GM21737 (cell line): ENCODE measurements at regions not wholly inside any gene's neighbourhood (a gene's known extent, or its start where the extent isn't known, plus 50 kb on each side); places are given as distances from the start of the nearest gene placed in this dataset.

Source experiments
- ATAC-seq: cut with Tn5 transposase; IDR thresholded peaks from one replicate; pipeline ENCODE4 v1.9.1; 2021; ENCODE audit warnings: mild to moderate bottlenecking, moderate library complexity; ENCODE audit not compliant: unreplicated experiment

DNA sequence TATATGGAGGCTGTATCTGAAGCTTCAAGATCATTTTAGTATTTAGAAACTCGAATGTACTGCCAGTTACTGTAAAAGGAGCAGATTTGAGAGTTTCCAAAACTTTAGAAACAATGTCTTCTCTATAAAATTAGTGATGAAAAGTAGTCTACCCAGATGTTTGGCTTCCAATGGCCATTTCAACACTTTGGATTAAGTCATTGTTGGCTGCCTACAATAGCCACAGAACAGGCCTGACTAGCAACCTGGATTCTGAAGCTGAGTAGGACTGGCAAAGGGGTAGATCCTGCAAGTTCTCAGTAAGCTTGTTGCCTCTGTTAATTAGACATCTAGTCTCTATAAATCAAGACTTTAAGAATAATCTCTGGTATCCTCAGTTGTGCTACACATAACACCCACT, 239.0 kb upstream of the KCNMB2 start:
- ATAC-seq, result no peak

DNA sequence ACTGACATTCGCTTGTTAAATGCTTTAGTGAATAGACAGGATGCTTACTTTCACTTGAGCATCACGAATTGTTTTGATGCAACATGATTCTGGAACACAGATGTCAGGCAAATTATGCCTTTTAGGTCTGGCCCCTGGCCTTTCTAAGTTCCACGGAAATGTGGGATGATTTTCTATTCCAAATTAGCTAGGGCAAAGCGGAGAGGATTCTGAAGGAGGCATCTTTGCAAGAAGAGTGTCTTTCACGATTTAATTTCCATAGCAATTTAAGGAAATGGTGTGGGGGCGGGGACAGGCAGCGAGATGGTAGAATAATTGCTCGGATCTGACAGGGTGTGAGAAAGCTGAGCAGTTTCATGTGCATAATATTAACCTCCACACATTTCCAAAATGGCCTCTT, 238.5 kb upstream of the KCNMB2 start:
- ATAC-seq, result no peak

DNA sequence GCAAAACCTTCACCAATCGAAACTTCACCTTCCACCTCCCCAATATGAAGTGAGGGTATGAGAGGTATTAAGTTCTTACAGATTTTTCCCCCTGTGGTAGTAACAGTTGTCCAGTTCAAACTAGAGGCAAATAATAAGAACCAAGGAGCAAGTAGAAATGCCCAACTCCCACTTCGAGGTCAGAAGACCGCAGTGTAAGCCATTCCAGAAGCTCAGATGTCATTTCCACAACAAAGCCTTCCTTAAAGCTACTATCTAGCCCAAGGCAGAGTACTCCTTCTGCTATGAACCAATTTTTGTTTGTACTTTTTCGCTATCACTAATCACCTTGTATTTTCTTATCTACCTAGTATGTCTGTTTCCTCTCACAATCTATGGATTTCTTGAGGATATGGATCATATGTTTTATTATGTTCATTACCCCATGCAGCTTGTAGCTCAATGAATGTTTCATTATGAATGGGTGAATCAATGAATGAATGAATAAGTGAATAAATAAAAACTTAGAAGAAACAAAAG, 235.7 kb upstream of the KCNMB2 start:
- no peak for ATAC-seq

DNA sequence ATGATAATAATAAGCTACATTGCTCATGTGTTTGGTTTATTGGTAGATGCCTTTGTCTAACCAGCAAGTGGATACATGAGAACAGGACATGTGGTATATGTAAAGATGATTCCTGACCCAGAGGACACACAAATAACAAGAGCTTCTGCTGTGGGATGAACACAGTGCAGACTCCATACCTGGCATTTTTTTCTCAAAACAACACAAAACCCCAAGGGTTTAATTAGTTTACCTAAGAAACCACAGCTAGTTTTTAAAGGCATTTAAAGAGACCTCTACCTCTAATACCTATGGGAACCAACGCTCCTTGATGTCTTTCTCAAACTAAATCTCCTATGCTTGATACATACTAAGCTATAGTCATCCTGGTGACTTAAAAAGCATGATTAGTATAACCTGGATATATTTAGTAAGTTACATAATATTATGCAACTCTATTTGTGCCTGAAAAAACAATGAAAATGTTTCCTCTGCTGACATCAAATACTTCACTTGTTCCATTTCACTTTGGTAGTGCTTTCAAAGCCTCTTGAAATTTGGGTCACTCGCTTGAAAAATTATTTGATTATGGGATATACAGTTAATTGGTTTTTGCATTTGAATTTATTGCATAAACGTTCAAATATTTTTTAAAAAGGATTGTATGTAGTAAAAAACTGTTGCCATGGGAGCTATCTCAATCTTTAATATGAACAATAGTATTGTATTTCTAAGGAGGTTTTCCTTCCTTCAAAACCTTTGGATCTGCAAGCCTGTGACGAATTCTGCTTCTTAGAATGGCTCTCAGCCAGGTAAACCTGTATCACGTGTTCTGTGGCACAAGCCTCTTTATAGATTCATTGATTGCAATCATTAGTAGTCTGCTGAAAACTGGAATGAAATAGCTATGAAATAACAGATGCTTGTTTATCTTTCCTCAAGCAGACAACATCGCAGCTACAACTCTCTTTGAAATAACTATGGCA, 233.0 kb upstream of the KCNMB2 start:
- ATAC-seq, result no peak

DNA sequence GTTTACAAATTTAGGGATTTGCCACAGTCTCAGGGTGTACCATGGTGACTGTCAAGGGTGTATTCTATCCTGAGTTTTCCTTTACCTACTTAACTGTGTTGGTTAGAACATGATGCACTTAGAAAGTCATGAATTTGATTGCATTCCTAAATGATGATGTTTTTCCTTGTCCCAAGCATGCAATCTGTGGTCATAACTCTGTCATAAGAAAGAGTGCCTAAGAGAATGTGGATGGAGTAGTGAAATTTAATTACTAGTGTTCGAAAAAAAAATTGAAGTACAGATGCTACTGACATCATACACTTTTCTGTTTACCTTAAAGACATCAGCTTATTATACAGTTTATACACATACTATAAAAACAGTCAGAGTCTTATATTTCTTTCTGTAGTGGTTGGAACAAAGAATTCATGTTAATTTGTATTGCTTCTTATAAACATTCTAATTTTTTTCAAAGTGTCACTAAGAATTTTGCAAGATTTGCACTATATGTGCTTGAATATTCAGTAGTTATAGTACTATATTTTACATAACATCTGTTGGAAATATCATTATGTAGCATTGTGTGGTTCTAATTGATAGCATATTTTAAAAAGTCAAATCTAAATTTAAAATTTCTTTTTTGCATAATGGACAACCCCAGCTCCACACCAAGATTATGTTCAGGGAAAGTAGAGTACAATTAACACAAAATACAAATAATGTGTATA, 231.3 kb upstream of the KCNMB2 start:
- no peak for ATAC-seq

DNA sequence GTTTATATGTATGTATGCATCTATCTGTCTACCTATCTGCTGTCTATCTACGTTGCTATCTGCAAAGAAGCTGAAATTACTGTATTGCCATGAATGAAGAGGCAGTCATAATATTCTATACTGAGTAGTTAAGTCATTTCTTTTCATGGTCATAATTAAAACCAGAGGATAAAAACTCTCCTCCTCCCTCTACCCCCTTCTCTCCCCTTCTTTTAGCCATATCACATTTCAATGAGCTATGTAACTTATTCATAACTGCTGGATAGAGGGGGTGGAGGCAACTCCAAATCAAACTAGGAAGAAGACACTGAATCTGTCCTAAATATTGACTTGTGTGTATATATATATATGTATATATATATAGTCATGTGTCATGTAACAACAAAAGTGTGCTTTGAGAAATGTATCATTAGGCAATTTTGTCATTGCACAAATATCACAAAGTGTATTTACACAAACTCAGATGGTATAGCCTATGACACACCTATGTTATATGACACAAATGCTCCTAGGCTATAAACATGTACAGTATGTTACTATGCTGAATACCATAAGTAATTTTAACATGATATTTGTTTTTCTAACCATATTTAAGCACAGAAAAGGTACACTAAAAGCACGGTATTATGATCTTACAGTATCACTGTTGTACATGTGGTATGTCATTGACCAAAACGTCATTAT, 229.7 kb upstream of the KCNMB2 start:
- no peak for ATAC-seq

DNA sequence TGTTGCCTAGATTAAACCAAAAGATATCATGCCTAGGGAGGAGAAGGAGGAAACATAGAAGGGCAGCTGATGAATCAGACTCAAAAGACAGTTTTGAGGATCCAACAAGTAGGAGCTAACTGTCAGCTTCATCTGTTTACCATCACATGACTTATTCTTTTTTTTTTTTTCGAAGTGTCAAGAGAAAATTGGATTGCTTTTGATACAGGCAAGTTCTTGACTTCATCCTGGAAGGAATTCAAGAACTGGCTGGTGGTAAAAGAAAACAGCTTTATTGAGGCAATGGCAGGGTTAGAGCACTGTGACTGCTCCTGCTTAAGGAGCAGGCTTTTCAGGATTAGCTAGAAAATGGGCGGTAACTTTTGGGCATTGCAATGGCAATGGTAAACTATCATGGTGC, 227.5 kb upstream of the KCNMB2 start:
- no peak for ATAC-seq

DNA sequence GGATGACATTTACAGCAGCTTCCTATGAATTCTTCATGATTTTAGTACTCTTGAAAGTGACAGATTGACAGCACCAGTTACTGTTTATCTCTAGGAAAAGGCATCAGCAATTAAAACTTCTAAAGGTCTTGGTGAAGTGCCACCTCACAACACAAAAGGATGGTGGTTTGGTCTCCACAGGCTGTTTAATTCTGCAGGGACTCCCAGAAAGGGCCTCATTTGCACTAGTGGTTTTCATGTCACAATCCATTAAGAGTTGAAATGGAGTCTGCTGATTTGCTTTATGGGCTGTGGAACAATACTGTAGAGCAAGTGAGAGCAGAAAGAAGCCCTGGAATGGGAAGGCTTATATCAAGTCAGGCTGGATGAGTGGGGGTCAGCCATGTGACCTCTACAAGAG, 225.3 kb upstream of the KCNMB2 start:
- ATAC-seq, result no peak

DNA sequence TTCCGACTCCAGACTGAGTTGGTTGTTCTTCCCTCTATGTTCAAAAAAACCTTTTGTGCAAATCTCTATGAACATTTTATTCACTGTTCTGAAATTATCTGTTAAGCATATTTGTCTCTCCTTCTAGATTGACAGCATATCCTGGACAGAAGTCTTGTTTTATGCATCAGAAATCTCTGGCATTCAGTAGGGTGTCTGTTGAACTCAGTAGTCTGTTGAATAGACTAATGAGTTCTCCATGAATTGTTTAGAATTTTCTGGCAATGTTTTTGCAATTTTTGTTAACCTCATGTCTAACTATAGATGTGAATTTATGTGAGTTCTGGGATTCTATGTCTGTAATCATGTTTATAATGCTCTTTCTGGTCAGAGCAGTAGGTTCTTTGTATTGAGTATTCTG, 222.5 kb upstream of the KCNMB2 start:
- ATAC-seq, result no peak

DNA sequence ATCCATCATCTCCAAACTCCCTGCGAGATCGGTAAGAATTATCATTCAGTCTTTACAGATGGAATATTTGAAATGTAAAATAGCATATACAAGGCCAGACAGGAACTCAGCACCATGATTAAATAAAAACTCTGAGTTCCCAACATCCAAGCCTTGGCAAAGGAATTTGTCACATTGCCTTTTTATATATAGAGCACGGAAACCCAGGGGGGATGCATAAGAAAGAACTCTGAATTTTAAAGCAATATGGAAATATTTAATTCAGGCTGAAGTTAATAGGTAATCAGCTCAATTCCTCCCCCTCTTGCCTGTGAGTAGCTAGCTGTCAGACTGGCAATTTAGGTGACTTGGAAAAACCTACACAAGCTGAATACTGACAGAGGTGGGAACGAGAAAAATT, 217.9 kb upstream of the KCNMB2 start:
- ATAC-seq, result no peak

DNA sequence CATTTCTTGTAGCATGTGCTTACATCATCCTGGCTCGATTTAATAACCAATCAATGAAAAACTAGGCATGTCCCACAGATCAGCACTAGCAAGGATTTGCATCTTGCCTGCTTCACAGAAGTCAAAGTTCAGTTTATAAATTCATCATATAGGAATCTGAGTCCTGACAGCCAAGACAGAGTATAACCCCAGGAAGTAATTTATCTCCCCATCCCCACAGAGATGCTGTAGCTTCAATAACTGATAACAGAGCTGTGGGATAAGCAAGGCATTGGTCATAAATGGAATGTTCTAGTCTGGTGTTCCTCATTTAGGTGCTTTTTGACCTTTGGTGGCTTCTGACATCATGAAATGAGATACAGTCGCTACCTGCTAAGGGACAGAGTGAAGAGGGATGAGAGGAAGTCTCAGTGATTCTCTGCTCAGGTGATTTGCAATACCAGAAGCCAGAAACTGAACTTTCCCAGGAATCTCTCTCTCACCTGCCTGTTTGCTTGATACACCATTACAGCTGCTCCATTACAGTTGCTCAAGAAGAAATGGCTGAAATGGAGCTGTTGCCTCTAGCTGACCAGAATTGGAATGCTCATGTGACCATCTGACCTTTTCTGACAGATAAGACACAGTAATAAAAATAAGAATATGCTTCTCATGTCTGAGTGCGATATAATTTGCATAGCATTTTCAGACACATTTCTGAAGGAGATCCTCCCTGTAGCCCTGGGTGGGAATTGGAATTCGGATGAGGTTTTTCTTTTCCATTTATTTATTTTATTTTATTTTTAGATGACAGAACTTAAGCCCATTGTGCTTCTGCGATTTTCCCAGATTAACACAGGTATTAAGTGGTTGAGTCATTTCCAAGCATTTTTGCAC, 217.1 kb upstream of the KCNMB2 start:
- ATAC-seq, result no peak

DNA sequence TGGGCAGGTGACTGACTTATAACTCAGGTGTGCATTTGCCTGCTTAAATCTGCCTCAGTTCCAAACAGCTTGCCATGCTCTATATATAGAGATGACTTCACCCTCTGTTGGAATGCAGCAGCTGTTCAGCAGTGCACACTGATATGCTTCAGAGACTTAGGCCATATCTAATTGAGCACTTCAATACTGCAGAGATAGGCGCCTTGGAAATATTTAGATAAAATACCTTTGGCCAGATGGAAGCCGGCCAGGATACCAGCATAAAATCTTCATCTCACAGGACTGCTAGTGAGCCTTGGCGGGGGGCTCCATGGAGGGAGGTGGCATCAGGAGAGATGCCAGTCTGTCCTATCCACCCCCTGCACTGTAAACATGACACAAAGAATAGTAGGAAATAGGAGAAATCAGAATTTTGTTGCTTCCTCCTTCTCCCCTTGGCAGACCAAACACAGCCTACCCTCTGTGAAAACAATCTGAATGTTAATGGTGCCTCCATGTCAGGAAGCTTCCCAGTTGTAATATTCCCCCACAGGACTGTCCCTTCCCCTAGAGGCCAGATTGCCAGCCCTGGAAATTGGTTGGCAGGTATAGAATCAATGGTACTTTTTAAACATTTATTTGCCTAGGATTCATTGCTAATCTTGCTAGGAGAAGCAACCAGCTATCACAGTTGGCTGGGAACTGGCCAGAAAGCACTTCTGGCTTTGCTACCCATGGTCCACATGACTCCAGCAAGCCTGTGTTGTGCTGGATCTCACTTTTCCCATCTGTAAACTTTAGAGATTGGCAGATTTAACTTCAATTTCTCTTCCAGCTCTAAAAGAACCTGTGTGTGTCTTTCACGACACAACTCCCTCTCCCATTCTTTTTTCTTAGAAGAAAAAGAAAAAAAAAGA, 215.5 kb upstream of the KCNMB2 start:
- no peak for ATAC-seq

DNA sequence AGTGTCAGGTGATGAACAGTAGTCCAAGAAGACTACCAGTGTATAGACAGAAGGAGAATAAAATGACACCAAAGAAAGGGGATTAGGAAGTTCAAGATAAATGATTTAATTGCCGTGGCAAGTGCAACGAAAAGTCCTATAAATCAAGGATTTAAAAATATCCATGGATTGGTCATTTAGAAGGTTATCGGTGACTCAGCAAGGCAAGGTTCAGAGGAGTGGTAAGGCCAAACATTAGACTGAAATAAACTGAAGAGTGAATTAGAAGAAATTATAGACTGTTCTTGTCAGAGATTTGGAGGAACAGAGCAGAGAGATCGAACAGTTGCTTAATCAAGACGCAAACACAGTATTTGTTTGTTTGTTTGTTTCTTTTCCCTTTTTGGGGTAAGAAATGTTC, 211.9 kb upstream of the KCNMB2 start:
- no peak for ATAC-seq

DNA sequence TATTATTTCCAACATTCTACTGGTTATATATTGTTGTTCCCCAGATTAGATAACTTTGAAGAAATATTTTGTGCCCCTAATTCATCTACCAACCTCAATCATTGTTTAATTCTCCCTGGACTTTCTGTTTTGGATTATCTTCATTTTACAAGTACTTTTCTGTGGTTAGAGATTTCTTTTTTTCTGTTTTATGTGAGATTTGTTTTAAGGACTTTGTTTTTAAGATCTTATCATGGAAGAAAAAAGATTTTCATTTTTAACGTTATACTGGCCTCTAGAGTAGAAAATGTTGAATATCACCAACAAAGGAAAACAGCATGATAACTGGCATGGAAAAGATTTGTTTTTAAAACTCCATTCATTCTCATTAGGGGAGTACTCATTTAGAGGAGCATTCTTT, 210.9 kb upstream of the KCNMB2 start:
- no peak for ATAC-seq

DNA sequence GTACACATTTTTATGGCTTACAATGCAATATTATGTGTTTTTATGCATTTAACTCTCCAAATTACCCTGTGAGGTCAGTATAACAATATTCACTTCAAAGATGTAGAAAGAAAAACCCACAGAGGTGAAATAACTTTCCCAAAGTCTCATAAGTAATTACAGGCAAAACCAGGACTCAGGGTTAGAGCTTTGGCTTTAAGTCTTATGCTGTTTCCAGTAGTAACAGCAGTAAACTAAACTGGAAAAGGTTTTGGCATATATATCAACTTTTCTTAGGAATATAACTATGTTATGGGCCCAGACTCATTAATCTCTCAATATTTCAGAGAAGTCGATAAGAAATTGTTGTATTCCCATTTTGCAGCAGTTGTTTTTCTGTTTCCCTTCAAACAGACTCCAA, 206.3 kb upstream of the KCNMB2 start:
- no peak for ATAC-seq

DNA sequence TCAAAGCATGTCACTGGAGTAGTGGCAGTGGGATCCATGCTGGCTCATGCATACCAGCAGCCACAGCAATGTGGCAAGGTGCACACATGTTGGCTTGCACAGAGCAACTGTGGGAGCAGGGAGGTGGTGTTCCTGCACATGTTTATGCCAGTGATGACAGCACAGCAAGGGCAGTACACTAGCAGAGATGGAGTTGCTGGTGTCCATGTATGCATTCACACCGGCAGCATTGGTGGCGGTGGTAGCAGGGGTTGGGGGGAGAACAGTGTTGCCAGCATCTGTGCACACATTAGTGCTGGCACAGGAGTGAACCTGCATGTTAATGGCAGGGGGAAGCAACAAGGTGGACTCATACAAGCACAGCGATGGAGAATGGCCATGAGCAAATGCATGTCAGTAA, 202.0 kb upstream of the KCNMB2 start:
- ATAC-seq, result no peak

DNA sequence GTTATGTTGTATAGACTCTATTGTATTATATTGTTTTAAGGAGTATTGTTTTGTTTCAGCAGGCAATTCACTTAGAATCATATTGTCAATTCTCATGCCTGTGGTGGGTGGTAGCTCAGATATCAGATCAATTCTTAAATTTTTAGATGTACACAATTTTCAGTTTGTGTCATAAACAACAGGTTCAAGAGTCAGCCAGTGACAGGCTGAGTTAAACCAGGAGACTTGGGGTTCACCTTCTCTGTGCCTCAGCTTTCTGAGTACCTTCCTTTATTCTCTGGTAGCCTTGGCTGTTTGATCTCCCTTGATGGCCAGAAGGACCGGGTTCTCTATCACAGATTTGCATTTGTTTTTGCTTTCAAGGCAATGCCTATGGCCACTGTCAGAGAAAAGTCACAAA, 199.9 kb upstream of the KCNMB2 start:
- no peak for ATAC-seq

DNA sequence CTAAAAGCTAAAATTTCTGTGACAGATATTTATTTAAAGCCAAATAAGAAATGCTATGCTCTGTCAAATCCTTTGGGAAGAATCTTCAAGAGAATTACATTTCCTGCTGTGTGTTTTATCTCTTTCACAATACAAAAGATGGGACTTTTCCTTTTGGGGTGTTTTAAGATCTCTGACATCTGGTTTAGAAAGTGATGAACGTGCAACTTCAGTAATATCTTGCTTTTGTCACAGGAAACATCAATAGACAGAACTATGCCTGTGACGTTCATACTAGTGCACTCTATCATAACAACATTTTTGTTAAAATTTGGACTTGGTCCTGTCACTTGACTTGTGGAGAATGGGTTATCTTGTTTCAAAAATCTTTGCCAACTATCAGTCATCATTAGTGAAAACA, 195.7 kb upstream of the KCNMB2 start:
- no peak for ATAC-seq

DNA sequence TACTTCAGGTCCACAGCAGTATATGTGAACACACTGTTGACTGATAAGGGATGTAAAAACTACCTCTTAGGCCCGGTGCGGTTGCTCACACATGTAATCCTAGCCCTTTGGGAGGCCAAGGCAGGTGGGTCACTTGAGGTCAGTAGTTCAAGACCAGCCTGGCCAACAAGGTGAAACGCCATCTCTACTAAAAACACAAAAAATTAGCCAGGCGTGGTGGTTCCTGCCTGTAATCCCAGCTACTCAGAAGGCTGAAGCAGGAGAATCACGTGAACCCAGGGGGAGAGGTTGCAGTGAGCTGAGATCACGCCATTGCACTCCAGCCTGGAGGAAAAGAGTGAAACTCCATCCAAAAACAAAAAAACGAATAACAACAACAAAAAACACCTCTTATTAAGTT, 194.6 kb upstream of the KCNMB2 start:
- ATAC-seq, result no peak

DNA sequence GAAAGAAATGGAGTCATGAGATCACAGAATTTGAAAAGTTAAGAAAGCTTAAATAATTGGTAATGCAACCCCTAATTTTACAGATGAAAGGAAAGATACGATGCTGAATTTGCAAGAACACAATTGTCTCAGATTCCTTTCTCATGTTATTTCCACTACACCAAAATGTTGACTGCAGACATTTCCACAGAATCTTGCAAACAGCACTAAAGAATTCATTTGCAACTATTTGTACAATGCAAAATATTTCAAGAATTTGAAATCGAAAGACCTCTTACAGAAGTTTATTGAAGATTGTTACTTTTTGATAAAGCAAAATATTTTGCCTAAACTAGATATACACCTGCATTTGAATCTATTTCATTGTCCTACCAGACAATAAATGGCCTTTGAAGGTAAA, 194.1 kb upstream of the KCNMB2 start:
- no peak for ATAC-seq
